Muscle of leg (tissue), 3 donors: ENCODE measurements at regions not wholly inside any gene's neighbourhood (a gene's known extent, or its start where the extent isn't known, plus 50 kb on each side); places are given as distances from the start of the nearest gene placed in this dataset.
A peak's percentile ranks its signal among the peaks of the same experiment; 100 is the strongest.

ENCODE experiments used
- DNase-seq: peaks from one replicate; pipeline ENCODE4 v3.0.0; 2013
- H3K27ac ChIP-seq: one replicate; pipeline ENCODE4 v1.5.1; 2013; ENCODE audit warnings: mild to moderate bottlenecking, low read length, control low read depth
- H3K27me3 ChIP-seq: one replicate; pipeline ENCODE4 v1.6.1; 2013; ENCODE audit warnings: low read length; ENCODE audit not compliant: control insufficient read depth, insufficient read depth
- H3K36me3 ChIP-seq: one replicate; pipeline ENCODE4 v1.6.1; 2013; ENCODE audit warnings: low read length; ENCODE audit not compliant: control insufficient read depth, insufficient read depth
- H3K4me1 ChIP-seq: one replicate; pipeline ENCODE4 v1.6.1; 2013; ENCODE audit warnings: low read length; ENCODE audit not compliant: control insufficient read depth, insufficient read depth
- H3K4me3 ChIP-seq: one replicate; pipeline ENCODE4 v1.5.1; 2013; ENCODE audit warnings: low read length, control low read depth
- H3K9me3 ChIP-seq: replicated peaks from 2 replicates; pipeline ENCODE4 v1.6.1; 2013; ENCODE audit warnings: low read depth, low read length; ENCODE audit not compliant: control insufficient read depth
- WGBS: methylation state at CpG from one replicate; pipeline ENCODE4 v1.1.5; 2013; ENCODE audit warnings: missing lambda C conversion rate; ENCODE audit not compliant: insufficient coverage; 5-methylcytosine and 5-hydroxymethylcytosine counted together

DNA sequence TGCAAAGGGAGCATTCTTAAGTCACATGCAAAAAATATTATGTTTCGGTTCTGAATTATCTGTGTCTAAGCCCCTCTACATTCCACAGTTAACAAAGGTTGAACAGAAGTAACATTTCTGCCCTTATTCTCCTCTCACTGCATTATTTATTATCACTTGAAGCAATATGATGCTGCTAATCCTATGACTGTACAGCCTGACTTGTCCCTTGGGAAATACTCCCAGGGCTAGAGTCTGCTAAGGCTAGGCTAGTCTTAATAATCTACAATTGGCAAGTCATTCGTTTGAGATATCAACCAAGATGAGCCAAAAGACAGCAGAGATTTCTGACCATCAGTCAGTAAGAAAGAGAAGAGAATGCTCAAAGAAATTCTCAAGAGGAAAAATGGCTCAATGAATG, 226.9 kb upstream of the HCCS start:
- Histone ChIP-seq H3K27me3 (no peaks in the 10 kb centered on the region), H3K4me1 (no peaks in the 10 kb centered on the region), H3K36me3 (no peaks in the 10 kb centered on the region), H3K27ac (no peak overlapping the region), H3K4me3 (no peak overlapping the region), H3K9me3 (no peaks in the 10 kb centered on the region)
- WGBS, result no CpG with 5 or more reads among the region's 2 CpGs
- DNase-seq, result no peak

DNA sequence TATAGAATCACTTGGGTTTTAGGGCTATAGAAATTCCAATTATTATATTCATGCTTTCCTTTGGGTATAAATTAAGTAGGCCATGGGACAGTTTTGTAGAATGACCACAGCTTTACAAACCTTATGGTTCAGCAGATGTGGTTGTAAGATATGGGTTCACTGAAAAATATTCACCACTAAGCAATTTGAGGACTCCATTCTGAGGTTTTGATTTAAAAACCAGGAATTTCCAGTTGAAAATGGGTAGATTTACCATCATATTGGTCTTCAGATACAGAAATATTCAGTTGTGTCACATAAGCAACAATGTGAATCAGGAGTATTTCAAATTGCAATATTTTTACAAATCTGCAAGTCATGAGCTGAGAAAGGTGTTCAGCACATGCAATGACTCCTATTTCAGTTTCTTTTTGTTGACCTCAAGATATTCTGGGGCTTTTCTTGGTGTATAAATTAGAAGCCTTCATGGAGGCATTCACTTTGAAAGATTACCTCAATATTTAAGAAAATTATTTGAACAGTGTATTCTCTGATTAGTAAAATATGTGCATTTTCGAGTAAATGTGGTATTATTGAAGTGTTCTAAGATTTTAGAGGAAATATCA, 218.4 kb upstream of the HCCS start:
- WGBS, result no CpG with 5 or more reads among the region's 1 CpG
- no peak for DNase-seq
- Histone ChIP-seq H3K4me1 (no peaks in the 10 kb centered on the region), H3K9me3 (no peaks in the 10 kb centered on the region), H3K27ac (no peak overlapping the region), H3K36me3 (no peaks in the 10 kb centered on the region), H3K27me3 (no peaks in the 10 kb centered on the region), H3K4me3 (no peak overlapping the region)

GRCh38 chrX:10893366-10893765, 217.8 kb upstream of the HCCS start:
- no peaks in the 10 kb centered on the region for H3K27me3 ChIP-seq
- no peak overlapping the region for H3K4me3 ChIP-seq
- H3K27ac ChIP-seq, result no peak overlapping the region
- peak; percentile 25 for DNase-seq
- no peaks in the 10 kb centered on the region for H3K4me1 ChIP-seq
- H3K36me3 ChIP-seq, result no peaks in the 10 kb centered on the region
- no CpG with 5 or more reads among the region's 2 CpGs for WGBS
- H3K9me3 ChIP-seq, result no peaks in the 10 kb centered on the region

GRCh38 chrX:10893976-10894375, 217.2 kb upstream of the HCCS start:
- Histone ChIP-seq H3K9me3 (no peaks in the 10 kb centered on the region), H3K4me3 (no peak overlapping the region), H3K4me1 (no peaks in the 10 kb centered on the region), H3K27ac (no peak overlapping the region), H3K27me3 (no peaks in the 10 kb centered on the region), H3K36me3 (no peaks in the 10 kb centered on the region)
- WGBS, result 76% methylated on average over 6 of the region's 7 CpGs
- DNase-seq, result no peak

DNA sequence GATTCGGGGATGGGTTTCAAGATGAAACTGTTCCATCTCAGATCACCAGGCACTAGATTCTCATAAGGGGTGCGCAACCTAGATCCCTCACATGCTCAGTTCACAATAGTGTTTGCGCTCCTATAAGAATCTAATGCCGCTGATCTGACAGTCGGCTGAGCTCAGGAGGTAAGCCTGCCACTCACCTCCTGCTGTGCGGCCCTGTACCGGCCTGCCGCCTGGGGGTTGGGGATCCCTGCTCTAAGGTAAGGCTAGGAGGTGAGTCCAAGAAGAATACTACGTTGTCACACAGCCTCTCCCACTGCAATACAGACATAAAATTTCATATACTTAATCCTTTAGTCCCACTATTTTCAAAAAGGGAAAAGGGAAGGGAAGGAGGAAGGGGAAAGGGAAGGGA, 213.4 kb upstream of the HCCS start:
- DNase-seq, result no peak
- 81% methylated on average over 3 of the region's 9 CpGs for WGBS
- no peaks in the 10 kb centered on the region for H3K27me3 ChIP-seq
- no peaks in the 10 kb centered on the region for H3K9me3 ChIP-seq
- no peak overlapping the region for H3K4me3 ChIP-seq
- no peaks in the 10 kb centered on the region for H3K36me3 ChIP-seq
- H3K27ac ChIP-seq, result no peak overlapping the region
- H3K4me1 ChIP-seq, result no peaks in the 10 kb centered on the region

DNA sequence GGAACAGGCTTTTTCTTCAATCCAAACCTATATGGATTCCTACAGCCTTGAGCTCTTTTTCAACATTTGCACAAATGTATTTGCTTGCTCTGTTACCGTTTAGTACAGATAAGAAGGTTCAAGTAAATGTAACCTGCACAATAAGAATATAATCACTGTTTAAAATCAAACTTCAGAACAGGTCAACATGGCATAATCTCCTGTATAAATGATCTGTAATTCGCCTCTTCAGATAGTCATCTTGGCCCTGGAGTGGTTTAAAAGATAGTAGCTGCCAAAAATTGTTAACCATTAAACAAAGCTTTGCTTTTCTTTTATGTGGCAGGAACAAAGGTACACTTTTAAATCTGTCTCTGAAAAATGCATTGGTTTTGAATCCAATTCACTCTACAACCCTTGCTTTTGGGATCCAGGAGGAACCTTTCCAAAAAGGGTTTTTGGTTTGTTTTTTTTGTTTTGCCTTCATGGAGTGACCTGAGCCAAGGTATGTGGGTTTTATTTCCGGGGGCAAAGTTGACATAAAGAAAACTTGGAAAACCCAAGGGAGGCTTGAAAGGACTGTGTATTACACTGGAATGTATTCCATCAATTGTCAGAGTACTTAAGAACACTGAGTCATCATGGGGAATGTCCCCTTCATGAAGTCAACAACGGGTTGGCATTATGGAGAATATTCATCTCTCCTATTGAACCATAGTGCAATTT, 210.4 kb upstream of the HCCS start:
- DNase-seq, result no peak
- Histone ChIP-seq H3K27ac (no peak overlapping the region), H3K9me3 (no peaks in the 10 kb centered on the region), H3K4me3 (no peak overlapping the region), H3K4me1 (no peaks in the 10 kb centered on the region), H3K27me3 (no peaks in the 10 kb centered on the region), H3K36me3 (no peaks in the 10 kb centered on the region)
- WGBS, result no CpG with 5 or more reads among the region's 4 CpGs

DNA sequence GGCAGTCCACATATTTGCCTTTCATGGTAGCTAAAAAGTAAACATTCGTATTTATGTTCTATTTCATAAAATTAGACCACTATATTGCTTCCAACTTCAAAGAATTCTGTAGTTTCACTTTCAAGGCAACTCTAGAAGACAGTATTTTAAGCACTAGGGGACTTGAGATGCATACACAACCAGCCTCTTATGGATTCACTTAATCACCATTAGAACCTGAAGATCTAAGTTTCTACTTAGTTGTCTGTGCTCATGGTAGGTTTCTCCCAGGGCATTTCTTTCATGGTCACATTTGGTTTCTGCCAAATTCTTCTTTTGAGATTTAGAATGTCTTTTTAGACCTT, 209.9 kb upstream of the HCCS start:
- H3K4me1 ChIP-seq, result no peaks in the 10 kb centered on the region
- no CpG with 5 or more reads among the region's 1 CpG for WGBS
- no peaks in the 10 kb centered on the region for H3K9me3 ChIP-seq
- H3K4me3 ChIP-seq, result no peak overlapping the region
- H3K36me3 ChIP-seq, result no peaks in the 10 kb centered on the region
- H3K27me3 ChIP-seq, result no peaks in the 10 kb centered on the region
- no peak overlapping the region for H3K27ac ChIP-seq
- DNase-seq, result no peak

GRCh38 chrX:10902001-10902400, 209.1 kb upstream of the HCCS start:
- Histone ChIP-seq H3K4me3 (no peak overlapping the region), H3K36me3 (no peaks in the 10 kb centered on the region), H3K27me3 (no peaks in the 10 kb centered on the region), H3K27ac (no peak overlapping the region), H3K9me3 (peaks cover 4% of the 10 kb centered on the region), H3K4me1 (no peaks in the 10 kb centered on the region)
- WGBS, result no CpG with 5 or more reads among the region's 2 CpGs
- no peak for DNase-seq

- Histone ChIP-seq H3K27me3 (no peaks in the 10 kb centered on the region), H3K4me3 (no peak overlapping the region), H3K27ac (no peak overlapping the region), H3K36me3 (no peaks in the 10 kb centered on the region), H3K9me3 (peaks cover 4% of the 10 kb centered on the region), H3K4me1 (no peaks in the 10 kb centered on the region)
- DNase-seq, result peak; percentile 29
Observed at GRCh38 chrX:10903523-10903922, 207.6 kb upstream of the HCCS start.

- no peak overlapping the region for H3K27ac ChIP-seq
Observed at GRCh38 chrX:10904220-10904619, 206.9 kb upstream of the HCCS start.

GRCh38 chrX:10906866-10907265, 204.3 kb upstream of the HCCS start:
- no peak overlapping the region for H3K4me3 ChIP-seq
- WGBS, result no CpG with 5 or more reads among the region's 1 CpG

More at GRCh38 chrX:10904220-10904619, 206.9 kb upstream of the HCCS start:
- H3K27me3 ChIP-seq, result no peaks in the 10 kb centered on the region
- H3K4me1 ChIP-seq, result no peaks in the 10 kb centered on the region
- peak; percentile 28 for DNase-seq
- no peaks in the 10 kb centered on the region for H3K36me3 ChIP-seq
- no peak overlapping the region for H3K4me3 ChIP-seq
- WGBS, result 71% methylated on average over 1 of the region's 2 CpGs
- peaks cover 4% of the 10 kb centered on the region for H3K9me3 ChIP-seq

More at GRCh38 chrX:10906866-10907265, 204.3 kb upstream of the HCCS start:
- peaks cover 4% of the 10 kb centered on the region for H3K9me3 ChIP-seq
- H3K27me3 ChIP-seq, result peaks cover 2% of the 10 kb centered on the region
- H3K4me1 ChIP-seq, result no peaks in the 10 kb centered on the region
- H3K27ac ChIP-seq, result no peak overlapping the region
- H3K36me3 ChIP-seq, result no peaks in the 10 kb centered on the region
- DNase-seq, result no peak
